ENCODE measurements at regions not wholly inside any gene's neighbourhood (a gene's known extent, or its start where the extent isn't known, plus 50 kb on each side); places are given as distances from the start of the nearest gene placed in this dataset.

GRCh38 chr12:34371050-34371449 lies 348.8 kb downstream of the ALG10 start:
- no peak overlapping the region for H3K9ac ChIP-seq (ENCODE audit: control insufficient read depth, insufficient read depth, low read length)
- intact Hi-C loops (cut with micrococcal nuclease; ENCODE audit: unreplicated experiment): no loop called here
- FAIRE-seq: no peak
- RAD21 ChIA-PET (ENCODE audit: unreplicated experiment): no interaction called here
- no peak overlapping the region for H3K4me3 ChIP-seq
- H2AFZ ChIP-seq (ENCODE audit: control insufficient read depth, low read depth, low read length): no peak overlapping the region
- CTCF ChIA-PET: no interaction called here
- H3K4me2 ChIP-seq (ENCODE audit: control insufficient read depth, insufficient read depth): no peak overlapping the region
- H4K20me1 ChIP-seq (ENCODE audit: control insufficient read depth, insufficient read depth): no peaks in the 10 kb centered on the region
- 42% methylated on average over 17 of the region's 17 CpGs for WGBS (ENCODE audit: insufficient coverage, insufficient replicate concordance, low lambda C conversion rate, missing lambda C conversion rate)
- H3K79me2 ChIP-seq (ENCODE audit: control insufficient read depth, insufficient read depth, low read length): no peaks in the 10 kb centered on the region
- DNase-seq (ENCODE audit: low read depth, low spot score): no peak
- POLR2A ChIA-PET: no interaction called here
- H3K4me1 ChIP-seq (ENCODE audit: control insufficient read depth, insufficient read depth, low read length): no peaks in the 10 kb centered on the region
- no peak for TF ChIP-seq PAX5 (IDR thresholded peaks at IDR 0.05; ENCODE audit: borderline replicate concordance, low read depth, low read length)
- TF ChIP-seq WRNIP1 (IDR thresholded peaks at IDR 0.05; ENCODE audit: borderline replicate concordance, low read depth, low read length): no peak
- TF ChIP-seq BRCA1 (IDR thresholded peaks at IDR 0.05; ENCODE audit: low read depth, low read length): no peak
- no peak for TF ChIP-seq DPF2 (IDR thresholded peaks at IDR 0.05)
- TF ChIP-seq, protein P1, sequence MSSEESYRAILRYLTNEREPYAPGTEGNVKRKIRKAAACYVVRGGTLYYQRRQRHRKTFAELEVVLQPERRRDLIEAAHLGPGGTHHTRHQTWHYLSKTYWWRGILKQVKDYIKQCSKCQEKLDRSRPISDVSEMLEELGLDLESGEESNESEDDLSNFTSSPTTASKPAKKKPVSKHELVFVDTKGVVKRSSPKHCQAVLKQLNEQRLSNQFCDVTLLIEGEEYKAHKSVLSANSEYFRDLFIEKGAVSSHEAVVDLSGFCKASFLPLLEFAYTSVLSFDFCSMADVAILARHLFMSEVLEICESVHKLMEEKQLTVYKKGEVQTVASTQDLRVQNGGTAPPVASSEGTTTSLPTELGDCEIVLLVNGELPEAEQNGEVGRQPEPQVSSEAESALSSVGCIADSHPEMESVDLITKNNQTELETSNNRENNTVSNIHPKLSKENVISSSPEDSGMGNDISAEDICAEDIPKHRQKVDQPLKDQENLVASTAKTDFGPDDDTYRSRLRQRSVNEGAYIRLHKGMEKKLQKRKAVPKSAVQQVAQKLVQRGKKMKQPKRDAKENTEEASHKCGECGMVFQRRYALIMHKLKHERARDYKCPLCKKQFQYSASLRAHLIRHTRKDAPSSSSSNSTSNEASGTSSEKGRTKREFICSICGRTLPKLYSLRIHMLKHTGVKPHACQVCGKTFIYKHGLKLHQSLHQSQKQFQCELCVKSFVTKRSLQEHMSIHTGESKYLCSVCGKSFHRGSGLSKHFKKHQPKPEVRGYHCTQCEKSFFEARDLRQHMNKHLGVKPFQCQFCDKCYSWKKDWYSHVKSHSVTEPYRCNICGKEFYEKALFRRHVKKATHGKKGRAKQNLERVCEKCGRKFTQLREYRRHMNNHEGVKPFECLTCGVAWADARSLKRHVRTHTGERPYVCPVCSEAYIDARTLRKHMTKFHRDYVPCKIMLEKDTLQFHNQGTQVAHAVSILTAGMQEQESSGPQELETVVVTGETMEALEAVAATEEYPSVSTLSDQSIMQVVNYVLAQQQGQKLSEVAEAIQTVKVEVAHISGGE (CRISPR knock-in tag; IDR thresholded peaks at IDR 0.05): no peak
- TF ChIP-seq POLR2A (IDR thresholded peaks at IDR 0.05; ENCODE audit: low read depth, low read length): no peak
- TF ChIP-seq, protein P2, sequence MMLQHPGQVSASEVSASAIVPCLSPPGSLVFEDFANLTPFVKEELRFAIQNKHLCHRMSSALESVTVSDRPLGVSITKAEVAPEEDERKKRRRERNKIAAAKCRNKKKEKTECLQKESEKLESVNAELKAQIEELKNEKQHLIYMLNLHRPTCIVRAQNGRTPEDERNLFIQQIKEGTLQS (IDR thresholded peaks at IDR 0.05; ENCODE audit: borderline replicate concordance, extremely low read depth, low read depth, low read length): no peak
- TF ChIP-seq, protein P3, sequence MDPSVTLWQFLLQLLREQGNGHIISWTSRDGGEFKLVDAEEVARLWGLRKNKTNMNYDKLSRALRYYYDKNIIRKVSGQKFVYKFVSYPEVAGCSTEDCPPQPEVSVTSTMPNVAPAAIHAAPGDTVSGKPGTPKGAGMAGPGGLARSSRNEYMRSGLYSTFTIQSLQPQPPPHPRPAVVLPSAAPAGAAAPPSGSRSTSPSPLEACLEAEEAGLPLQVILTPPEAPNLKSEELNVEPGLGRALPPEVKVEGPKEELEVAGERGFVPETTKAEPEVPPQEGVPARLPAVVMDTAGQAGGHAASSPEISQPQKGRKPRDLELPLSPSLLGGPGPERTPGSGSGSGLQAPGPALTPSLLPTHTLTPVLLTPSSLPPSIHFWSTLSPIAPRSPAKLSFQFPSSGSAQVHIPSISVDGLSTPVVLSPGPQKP (IDR thresholded peaks at IDR 0.05; ENCODE audit: low read depth, low read length): no peak
- TF ChIP-seq CBX3 (IDR thresholded peaks at IDR 0.05; ENCODE audit: borderline replicate concordance, low read depth): no peak
- TF ChIP-seq STAT1 (conservative IDR thresholded peaks at IDR 0.05): no peak
- no peak for TF ChIP-seq EP300 (IDR thresholded peaks at IDR 0.05; ENCODE audit: borderline replicate concordance in 1 of 2, control insufficient read depth in 1 of 2, low read depth in 2 of 2, low read length in 2 of 2)
- no peak for TF ChIP-seq TCF12 (IDR thresholded peaks at IDR 0.05; ENCODE audit: low read depth, low read length)
- no peak for TF ChIP-seq REST (IDR thresholded peaks at IDR 0.05; ENCODE audit: low read depth, low read length)
- SMC1A ChIA-PET (ENCODE audit: uncharacterized antibody, unreplicated experiment): no interaction called here
- no peaks in the 10 kb centered on the region for H3K27me3 ChIP-seq (replicated peaks in 1 of 2; ENCODE audit: control insufficient read depth in 2 of 2, insufficient read depth in 2 of 2, low read length in 1 of 2)
- H3K9me3 ChIP-seq (replicated peaks; ENCODE audit: control insufficient read depth, insufficient read depth, low read length): no peaks in the 10 kb centered on the region; the same call in 2 of the 3 replicates
- in situ Hi-C loops (cut with MboI): loop anchor here (25.0 kb wide), 3 partner anchors 91 to 1609 kb away; partner anchors contain the start of gene YARS2
- BruUV-seq (replicated peaks): no TSS peak
- no peak overlapping the region for H3K27ac ChIP-seq (ENCODE audit: control insufficient read depth, insufficient read depth)
- no peaks in the 10 kb centered on the region for H3K36me3 ChIP-seq (ENCODE audit: control insufficient read depth in 2 of 2, insufficient read depth in 2 of 2, low read length in 1 of 2)
- ATAC-seq: no peak
